Fibroblast of skin of right biceps (primary cell): ENCODE measurements at regions not wholly inside any gene's neighbourhood (a gene's known extent, or its start where the extent isn't known, plus 50 kb on each side); places are given as distances from the start of the nearest gene placed in this dataset.
"Not testable (repeated sequence)": the region's sequence is repeated elsewhere in the genome, so short reads cannot be mapped to it uniquely, and the experiment has no call there.

ENCODE experiments used
- DNase-seq: peaks from one replicate; pipeline ENCODE4 v3.0.0-alpha.2; 2013

DNA sequence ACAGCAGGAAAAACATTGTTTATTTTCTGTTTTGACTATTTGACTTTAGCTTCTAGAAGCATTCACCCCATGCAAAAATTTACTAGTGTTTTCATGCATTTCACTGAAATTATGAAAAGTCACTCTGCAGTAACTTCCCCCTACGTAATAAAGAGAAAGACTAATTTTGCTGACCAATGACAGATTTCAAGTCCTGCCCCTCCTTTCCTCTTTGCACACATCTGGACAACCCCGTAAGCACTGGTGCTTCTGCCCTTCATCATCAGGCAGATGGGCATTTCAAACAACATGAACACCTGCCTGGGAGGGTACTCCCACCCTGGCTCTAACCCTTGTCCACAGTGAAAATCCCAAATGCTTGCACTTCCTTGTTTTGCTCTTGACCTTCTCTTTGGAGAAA lies 815.0 kb upstream of the ID2 start:
- no peak for DNase-seq

DNA sequence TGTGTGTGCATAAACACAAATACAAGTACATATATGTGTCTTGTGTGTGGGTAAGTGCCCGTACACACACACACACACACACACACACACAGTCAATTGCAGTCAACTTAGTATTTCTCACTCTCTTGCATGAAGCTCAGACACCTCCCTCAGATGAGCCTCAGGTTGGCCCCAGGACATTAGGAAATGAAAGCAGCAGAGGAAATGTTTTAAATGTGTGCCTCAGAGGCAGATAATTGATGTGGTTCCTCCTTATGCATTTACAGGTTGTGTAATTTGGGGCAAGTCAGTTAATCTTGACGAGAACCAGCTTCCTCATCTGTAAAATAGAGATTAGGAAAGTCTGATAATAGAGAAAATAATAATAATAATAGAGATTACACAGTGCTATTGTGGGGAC lies 814.0 kb upstream of the ID2 start:
- DNase-seq: no peak

DNA sequence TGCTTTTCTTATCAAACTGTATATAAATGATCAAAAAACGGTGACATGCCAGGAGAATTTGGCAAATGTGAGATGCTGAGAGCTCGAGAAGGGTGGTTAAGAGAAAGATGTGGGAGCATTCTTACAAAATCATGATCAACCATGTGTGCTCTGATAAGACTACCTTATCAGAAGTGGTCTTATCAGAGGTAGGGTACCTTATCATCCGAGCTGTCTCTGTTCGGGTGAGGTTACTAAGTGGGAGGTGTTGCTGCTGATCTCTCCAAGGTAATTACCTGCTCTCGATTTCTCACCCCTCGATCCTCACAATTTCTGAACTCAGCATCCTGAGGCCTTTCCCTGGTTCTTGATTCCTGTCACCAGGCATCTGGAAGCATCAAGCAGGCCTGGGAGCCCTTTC lies 813.0 kb upstream of the ID2 start:
- no peak for DNase-seq

DNA sequence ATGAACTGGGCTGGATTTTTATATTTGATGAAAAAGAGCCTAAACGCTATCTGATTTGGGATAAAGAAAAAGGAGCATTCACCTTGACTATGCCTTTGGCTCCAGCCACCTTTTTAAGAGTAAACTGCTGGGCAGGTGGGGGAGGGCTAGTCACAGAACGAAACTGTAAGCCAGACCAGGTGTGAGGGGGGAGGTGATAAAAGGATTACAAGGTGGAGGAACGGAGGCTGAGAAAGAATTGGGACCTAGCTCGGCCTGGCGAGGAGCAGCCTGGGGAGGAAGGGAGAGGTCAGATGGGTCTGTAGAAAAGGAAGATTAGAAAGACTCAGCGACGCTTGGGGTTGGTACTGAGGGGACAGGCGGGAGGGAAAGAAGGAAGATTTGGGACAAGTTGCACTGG lies 805.4 kb upstream of the ID2 start:
- DNase-seq: not testable (repeated sequence)

DNA sequence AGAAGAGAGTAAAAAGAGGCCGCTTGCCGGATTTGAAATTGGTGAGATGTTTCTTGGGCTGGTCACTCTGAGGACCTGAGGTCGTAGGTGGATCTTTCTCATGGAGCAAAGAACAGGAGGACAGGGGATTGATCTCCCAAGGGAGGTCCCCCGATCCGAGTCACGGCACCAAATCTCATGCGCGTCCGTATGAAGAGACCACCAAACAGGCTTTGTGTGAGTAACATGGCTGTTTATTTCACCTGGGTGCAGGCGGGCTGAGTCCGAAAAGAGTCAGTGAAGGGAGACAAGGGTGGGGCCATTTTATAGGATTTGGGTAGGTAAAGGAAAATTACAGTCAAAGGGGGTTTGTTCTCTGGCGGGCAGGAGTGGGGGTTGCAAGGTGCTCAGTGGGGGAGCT lies 803.6 kb upstream of the ID2 start:
- DNase-seq: not testable (repeated sequence)

DNA sequence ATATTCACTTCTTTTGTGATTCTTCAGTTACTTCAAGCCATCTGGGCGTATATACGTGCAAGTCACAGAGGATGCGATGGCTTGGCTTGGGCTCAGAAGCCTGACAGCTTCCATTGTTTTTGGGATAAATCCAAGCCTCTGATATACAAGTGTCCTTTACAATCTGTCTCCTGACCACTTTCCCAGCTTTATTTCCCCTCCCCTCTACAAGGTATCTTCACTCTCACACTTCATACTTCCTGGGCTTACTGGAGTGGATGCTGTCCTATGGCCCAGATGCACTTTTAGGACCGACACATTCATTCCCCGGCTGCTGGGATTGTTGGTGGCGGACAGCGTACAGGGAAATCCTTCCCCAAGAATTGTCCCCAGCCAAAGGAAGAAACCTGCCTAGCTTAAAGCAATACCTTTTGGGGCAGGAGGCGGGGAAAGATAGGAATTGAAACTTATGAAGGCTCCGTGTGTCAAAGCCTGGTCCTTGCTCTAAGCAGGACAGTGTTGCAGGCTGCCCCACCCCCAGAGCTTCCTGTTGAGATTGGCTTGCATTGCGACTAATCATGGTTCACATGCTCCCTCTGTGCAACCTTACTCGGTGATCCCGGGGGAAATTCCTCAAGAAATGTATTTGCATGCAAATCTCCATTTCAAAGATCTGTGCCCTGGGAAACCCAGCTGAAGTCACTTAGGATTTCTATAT lies 802.9 kb upstream of the ID2 start:
- peak; percentile 70 for DNase-seq

DNA sequence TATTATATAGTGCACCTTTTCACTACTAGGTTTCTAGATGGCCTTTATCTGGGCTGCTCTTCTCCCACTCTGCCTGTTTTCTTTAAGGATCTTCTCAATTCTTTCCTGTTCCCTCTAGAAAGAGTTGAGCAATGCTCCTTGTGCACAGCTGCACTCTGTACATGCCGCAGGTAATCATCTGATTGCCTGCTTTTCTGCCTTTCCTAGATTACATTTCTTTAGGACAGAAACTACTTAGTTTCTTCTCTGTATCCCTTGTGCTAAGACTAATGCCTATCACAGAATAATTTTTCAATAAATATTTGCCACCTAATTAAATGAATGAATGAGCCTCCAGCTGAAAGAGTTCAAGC lies 802.4 kb upstream of the ID2 start:
- no peak for DNase-seq

DNA sequence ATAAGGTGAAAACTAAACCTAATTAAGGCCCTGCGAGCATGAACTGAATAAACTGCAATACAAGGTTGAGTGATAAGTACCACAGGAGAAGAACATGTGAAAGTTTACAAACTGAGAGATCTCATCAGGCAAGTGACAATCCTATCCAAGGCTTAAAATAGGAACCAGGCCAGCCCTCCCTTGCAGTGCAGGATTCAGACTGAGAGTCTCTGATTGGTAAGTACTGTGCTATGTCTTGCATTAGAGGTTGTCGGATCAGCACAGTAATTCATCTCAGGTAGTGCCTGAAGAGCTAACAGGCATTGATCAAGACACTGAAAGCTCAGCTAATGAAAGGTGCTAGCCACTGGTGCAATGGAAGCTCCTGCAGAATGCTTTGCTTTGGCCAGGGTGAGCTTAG lies 801.7 kb upstream of the ID2 start:
- no peak for DNase-seq

DNA sequence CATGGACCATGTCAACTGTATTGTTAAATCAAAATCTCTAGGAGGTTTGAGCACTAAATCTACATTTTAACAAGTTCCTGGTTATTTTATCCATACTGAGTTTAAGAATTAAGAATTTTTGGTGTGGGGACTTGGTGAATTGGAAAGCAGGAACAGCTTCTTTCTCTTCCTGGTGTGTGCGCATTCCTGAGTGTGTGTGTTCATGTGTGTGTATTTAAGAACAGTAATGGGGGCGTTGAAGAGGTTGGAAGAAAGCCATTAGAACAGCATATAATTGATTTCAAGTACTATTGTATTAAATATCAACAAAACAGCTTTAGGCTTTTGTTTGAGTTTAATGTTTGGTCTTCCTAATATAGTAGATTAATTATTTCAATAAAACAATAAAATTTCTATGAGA lies 801.3 kb upstream of the ID2 start:
- peak; percentile 54 for DNase-seq

DNA sequence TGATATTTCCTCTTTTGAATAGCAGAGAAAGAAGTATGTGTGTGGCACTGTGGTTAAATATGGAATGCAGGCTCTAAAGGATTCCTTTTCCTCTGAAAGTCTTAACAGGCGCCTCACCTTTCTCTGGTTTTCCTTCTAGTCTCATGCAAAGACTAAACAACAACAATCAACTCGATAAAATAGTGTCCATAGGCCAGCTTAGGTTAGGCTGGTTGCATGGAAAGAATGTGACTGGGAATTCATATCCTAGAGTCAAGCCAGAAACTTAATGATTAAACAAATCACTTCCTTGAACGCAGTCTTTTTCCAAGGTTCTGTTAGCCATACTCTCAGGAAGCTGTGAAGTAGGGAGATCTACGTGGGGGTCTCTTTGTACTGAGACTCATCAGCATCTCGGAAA lies 800.8 kb upstream of the ID2 start:
- peak; percentile 80 for DNase-seq

DNA sequence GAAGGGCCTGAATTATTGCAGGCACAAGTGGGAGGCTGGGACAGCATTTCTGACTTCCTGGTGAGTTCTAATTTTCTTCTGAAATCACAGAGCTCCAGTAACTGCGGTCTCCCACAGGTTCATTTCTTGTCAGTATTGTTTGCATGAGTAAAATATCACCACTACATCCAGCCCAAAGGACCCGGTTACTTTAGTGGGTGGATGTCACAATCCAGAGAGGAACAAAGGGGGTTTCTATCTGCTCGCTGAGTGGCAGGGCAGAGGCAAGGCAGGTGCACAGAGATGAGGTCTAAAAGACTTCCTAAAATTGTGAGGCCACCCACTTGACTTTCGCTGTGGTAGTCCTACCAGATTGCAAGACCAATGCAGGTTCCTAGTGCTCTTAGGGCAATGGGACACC lies 800.4 kb upstream of the ID2 start:
- DNase-seq: no peak

DNA sequence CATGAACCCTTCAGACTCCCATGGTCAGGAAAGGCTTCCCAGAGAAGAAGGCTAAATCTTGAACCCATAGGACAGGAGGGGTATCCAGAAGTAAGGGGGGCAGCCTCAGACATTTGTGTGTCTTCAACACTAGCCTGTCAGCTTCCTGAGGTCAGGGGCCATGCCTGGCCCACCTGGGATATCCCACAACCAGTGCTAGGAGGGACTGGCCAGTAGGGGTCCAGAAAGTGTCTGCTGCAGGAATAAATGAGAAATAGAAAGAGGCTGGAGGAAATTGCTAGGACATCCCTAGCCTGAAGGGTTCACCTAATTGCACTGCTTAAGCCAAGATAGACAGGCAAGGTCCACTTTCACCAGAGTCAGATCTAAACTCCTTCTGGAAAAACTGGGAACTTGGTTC lies 799.6 kb upstream of the ID2 start:
- DNase-seq: no peak

DNA sequence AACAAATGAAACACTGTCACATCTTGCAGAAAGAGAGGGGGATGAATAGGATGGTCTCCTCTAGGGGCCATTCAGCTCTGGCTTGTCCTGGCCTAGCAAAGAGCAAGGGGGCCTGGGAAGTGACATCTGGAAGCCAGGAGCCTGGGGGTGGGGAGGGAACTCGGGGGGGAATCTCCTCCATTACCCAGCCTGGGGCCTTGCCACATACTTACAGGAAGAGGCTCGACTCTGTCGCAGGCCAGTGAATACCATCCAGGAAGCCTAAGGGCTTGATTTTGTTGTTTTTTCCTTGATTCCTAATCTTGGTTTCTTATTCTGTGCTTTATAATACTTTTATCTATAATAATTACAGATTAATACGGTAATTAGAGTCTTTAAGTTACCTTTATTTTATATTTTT lies 797.5 kb upstream of the ID2 start:
- DNase-seq: no peak

DNA sequence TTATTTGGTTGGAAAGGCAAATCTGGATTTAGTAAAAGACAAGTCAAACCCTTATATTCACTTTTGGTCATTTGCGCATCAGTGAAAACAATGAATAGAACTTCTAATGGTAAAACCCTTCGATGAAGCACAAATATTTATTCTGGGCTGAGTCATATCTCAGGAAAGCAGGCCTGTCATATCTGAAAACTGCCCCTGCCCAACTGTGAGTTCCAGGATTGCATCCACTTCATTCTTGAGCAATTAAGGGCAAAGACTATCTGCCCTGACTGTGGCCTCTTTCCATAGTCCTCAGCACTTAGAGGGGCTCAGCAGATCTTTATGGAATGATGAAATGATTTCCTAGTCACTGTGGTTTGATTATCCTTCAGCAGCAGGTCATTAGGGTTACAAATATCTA lies 795.2 kb upstream of the ID2 start:
- DNase-seq: peak; percentile 29

DNA sequence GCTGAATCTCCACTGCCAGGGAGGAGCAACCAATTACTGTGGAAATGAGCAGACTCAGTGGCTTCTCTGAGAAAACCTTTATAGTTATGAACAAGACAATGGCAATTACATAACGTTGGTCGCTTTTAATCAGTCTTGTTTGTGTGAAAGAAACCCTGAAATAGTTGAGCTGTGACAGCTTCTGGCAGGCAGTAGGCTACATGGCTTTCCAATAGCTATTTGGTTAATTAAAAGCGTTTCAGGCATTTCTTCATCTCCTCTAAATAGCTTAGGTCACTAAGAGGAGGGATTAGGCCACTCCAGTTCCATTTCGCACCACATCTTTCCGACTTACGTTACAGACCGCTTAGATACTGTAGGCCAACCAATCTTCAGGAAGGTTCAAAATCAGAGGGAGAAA lies 794.4 kb upstream of the ID2 start:
- DNase-seq: peak; percentile 32

DNA sequence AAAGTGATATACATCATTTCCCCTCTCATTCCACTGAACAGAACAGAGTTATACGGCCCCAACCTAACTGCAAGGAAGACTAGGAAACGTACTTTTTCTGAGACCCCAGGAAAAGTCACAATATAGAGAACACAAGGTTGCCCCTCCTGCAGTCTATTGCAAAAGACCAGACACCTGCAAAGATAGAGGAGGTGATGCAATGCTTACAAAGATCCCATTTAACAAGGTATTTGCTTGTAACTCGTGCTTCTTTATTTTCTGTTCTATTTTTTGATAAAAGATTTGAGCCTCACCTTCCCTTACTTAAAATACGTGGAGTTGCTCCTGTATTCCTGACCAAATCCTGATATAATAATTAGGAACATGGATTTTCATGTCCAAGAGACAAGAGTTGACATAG lies 793.0 kb upstream of the ID2 start:
- no peak for DNase-seq

DNA sequence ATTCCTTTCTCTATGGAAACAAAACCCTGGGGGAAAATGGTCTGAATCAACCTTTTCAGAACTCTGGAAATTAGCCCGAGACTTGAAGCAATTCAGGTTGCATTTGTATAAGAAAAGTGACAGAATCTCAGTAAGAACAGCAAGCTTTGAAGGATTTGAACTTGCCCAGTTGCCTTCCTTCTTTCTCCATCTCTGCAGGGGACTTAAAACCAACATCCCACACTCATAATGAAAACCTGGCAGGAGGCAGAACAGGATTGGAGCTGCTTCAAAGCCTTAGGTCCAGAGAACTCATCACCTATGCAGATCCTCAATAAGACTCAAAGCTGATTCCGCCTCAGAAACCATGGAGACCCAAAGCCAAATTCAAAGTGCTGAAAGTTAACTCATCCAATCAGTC lies 790.5 kb upstream of the ID2 start:
- DNase-seq: no peak

DNA sequence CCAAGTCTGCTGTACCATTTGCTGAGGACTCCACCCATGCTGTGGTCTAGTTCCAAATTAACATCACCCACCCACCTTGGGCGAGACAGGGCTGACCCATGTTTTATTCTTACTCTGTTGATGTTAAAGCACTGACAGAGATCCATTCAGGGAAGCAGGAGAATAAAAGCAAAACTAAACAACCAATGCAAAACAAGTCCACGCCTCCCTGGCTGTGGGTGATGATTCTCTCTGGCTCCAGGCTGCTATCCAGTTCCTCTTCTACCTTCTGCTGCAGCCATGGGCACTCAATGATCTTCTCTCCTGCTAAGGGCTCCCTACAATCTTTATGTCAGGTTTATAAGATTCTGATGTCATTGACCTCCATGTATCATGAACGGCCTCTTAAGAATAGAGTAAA lies 786.6 kb upstream of the ID2 start:
- DNase-seq: no peak

DNA sequence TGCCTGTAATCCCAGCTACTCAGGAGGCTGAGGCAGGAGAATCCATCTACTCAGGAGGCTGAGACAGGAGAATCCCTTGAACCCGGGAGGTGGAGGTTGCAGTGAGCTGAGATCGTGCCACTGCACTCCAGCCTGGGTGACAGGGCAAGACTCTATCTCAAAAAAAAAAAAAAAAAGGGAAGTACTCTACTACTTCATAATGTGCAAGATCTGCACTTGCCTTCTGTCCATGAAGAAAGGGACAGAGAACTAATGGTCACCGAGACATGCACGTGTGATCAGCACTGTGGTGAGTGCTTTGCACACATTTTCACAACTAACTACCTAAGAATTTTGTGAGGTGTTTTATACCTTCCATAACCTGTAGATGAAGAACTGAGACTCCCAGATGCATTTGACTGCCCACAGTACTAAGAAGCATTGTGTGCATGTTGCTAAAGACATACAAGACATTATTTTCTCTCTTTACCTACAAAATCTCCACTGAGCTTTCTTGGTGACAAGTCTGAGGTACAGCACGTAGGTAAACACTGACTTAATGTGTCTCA lies 784.8 kb upstream of the ID2 start:
- DNase-seq: no peak

DNA sequence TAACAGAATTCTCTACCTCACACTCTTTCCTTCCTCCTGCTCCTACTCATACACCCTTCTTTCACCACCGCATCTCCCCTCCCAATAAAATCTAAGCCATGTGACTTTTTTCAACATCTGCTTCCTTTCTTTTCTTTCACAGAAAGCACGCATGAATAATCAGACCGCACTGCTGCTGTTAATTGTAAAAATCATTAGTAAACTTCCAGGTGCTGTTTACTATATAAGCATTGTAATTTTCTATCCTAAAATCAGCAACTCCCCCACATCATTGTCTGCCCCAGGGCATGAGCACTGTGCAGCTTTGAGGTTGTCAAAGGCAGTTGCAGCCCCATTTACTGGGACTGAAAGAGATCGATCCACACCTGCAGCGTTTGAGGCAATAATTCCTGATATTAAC lies 782.6 kb upstream of the ID2 start:
- DNase-seq: no peak

DNA sequence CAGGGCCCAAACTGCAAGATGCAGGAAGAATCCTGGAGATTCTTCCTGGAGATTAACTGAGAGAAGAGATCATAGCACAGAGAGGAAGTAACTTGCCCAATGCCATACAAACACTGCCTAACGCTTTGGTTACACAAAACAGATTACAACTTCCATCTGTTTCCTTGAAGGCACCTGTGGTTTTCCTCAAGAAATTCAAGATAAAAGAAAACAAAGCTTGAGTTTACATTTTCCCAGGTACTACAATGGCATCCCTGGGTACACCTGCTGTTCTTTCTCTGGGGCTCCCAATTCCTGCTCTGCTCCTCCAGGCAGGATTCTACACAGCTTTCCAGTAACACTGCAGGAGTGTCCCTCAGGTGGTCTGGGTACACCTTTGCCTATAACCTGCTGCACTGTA lies 781.9 kb upstream of the ID2 start:
- DNase-seq: no peak

DNA sequence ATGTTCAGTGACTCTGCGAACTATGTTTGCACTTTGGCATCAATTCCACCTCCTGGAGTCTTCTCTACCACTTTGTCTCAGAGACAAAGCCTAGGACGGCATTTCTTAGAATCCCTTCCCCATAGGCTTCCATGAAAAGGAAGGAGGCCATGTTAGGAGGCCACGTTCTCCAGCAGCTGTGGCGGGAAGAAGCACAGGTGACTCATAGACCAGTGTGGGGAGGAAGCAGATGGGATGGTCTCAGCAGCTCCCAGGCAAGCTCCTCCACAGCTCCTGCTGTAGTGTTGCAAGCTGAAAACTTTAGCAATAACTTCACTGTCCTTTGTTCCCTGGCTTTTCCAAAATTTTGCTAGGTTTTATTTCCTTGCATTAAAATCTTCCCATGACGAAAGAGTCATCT lies 781.3 kb upstream of the ID2 start:
- peak; percentile 46 for DNase-seq

DNA sequence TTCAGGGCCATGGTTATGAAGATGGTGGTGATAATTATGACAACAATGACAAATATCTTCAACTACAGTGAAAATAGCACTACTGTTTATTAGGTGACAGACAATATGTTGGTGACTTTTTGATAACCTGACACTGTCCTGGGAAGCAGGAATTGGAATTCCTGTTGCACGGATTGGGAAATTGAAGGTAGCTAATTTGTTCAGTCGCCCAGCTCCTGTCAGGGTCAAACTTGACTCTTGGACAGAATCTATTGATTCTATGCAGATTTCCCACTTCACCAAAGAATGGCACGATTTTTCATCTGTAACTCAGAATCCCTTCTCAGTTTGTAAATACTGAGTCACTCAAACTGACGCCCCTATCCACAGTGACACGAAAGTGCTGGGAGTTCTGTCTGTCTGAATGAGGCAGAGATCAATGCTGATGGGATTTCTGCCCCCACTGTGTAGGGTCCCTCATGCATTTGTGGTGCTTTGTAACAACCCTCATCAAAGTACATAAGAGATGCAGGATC lies 779.5 kb upstream of the ID2 start:
- DNase-seq: no peak

DNA sequence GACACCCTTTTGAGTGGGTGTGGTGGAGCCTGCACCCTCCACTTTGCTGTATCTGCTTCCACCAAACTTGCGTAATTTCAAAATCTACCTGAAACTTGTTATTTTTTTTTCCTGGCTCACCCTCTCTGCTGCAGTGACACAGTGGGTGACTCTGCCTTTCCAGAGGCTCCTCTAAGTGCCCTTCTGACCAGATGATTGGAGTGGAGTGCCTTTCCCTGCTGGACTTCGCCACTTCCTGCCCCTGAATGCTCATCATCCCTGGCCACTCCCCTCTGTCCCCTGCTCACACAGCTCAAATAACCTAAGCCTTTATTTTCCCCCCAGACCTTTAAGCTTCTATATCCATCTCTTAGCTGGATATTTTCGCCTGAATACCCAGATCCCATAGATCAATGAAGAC lies 777.5 kb upstream of the ID2 start:
- no peak for DNase-seq

DNA sequence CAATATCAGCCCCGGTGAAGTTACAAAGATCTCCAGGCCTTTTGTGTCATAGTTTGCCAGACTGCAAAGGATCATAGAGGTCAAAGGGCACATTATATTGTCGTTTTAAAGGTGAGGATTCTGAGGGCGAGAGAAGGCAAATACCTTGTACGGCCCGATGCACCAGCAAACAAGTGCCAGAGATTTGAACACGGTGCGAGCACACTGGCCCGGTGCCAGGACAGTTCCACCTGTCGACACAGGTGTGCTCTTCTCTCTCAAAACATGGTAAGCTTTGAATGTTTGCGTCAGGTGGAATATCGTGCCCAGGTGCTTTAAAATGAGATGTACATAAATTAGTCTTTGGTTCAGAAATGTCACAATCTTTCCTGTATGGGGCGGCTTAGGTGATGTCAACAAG lies 776.1 kb upstream of the ID2 start:
- DNase-seq: no peak
